Skeletal muscle satellite cell (primary cell): ENCODE measurements at regions not wholly inside any gene's neighbourhood (a gene's known extent, or its start where the extent isn't known, plus 50 kb on each side); places are given as distances from the start of the nearest gene placed in this dataset.

Experiments
- H3K27me3 ChIP-seq: 2 replicates; pipeline ENCODE4 v1.7.0; 2013; ENCODE audit warnings: low read length; ENCODE audit not compliant: control insufficient read depth, insufficient read depth
- H3K36me3 ChIP-seq: 2 replicates; pipeline ENCODE4 v1.7.0; 2013; ENCODE audit warnings: mild to moderate bottlenecking, control low read depth, low read length; ENCODE audit not compliant: insufficient read depth
- H3K4me1 ChIP-seq: 2 replicates; pipeline ENCODE4 v1.7.0; 2013; ENCODE audit warnings: low read length; ENCODE audit not compliant: control insufficient read depth, insufficient read depth
- H3K4me2 ChIP-seq: 2 replicates; pipeline ENCODE4 v1.7.0; 2013; ENCODE audit warnings: mild to moderate bottlenecking, low read length
- H3K4me3 ChIP-seq: 2 replicates; pipeline ENCODE4 v1.7.0; 2013; ENCODE audit warnings: low read length
- H3K9ac ChIP-seq: 2 replicates; pipeline ENCODE4 v1.7.0; 2013; ENCODE audit warnings: mild to moderate bottlenecking, low read depth, low read length, moderate library complexity
- H3K9me3 ChIP-seq: replicated peaks from 2 replicates; pipeline ENCODE4 v1.7.0; 2013; ENCODE audit warnings: mild to moderate bottlenecking, control low read depth, low read length

GRCh38 chr4:41853973-41854372, 81.3 kb upstream of the TMEM33 start:
- Histone ChIP-seq H3K9ac (no peak overlapping the region), H3K36me3 (no peaks in the 10 kb centered on the region), H3K4me1 (no peaks in the 10 kb centered on the region), H3K27me3 (peaks cover 49% of the 10 kb centered on the region), H3K4me3 (no peak overlapping the region), H3K9me3 (no peaks in the 10 kb centered on the region), H3K4me2 (no peak overlapping the region)

DNA sequence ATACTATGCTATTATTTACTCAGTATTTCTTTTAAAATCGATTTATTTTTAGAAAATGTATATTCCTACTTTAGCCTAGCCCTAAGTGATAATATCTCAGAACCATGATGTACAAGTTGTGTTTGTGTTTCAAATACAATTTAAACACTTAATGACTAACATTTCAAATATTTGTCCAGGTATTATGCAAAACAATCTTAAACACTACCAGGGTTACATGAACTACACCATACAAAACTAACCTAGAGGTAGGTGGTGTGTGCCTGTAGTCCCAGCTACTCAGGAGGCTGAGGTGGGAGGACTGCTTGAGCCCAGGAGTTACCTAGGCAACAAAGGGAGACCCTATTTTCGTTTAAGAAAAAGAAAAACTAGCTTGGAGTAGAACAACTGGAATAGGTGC, 83.0 kb upstream of the TMEM33 start:
- Histone ChIP-seq H3K36me3 (no peaks in the 10 kb centered on the region), H3K27me3 (peaks cover 49% of the 10 kb centered on the region), H3K4me3 (no peak overlapping the region), H3K4me2 (no peak overlapping the region), H3K9ac (no peak overlapping the region), H3K4me1 (no peaks in the 10 kb centered on the region), H3K9me3 (no peaks in the 10 kb centered on the region)

DNA sequence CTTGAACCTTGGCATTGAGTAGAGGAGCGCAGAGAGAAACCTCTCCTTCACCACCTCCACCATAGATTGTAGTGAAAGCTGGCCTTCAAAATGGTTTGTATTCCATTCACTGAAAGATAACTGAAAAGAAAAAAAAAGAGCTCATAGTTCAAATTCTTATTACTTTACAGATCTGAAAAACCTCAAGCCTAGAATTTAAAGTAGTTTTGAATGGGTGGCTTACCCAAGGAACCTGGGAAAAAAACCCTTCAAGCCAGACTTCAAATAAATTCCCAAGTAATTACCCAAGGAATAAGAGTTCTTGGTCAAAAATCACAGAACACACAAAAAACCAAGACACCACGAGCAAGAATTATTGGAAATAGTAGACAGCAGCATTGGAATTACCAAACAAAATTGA, 83.6 kb upstream of the TMEM33 start:
- Histone ChIP-seq H3K9me3 (no peaks in the 10 kb centered on the region), H3K9ac (no peak overlapping the region), H3K27me3 (peaks cover 45% of the 10 kb centered on the region), H3K4me2 (no peak overlapping the region), H3K4me3 (no peak overlapping the region), H3K36me3 (no peaks in the 10 kb centered on the region), H3K4me1 (no peaks in the 10 kb centered on the region)

DNA sequence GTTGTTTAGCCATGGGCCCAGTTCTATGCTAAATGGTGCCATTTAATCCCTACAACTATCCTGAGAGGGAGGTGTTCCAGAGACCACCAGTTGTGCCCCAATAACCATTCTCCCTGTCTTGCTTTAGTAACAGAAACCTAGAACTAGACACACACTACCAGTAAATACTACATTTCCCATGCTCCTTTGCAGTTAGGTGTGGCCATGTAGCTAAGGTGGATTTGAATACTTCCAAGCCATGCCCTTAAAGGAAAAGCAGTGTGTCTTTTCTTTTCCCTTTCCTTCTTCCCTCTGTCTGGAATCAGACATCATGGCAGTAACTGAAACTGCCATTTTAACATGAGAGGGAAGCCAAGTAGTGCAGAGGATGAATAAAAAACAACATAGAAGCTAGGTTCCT, 90.9 kb upstream of the TMEM33 start:
- H3K4me2 ChIP-seq, result no peak overlapping the region
- H3K36me3 ChIP-seq, result no peaks in the 10 kb centered on the region
- no peaks in the 10 kb centered on the region for H3K4me1 ChIP-seq
- no peak overlapping the region for H3K4me3 ChIP-seq
- no peak overlapping the region for H3K9ac ChIP-seq
- H3K9me3 ChIP-seq, result no peaks in the 10 kb centered on the region
- H3K27me3 ChIP-seq, result peaks cover 34% of the 10 kb centered on the region

GRCh38 chr4:41839916-41840854, 91.7 kb upstream of the PHOX2B start:
- no peak overlapping the region for H3K9ac ChIP-seq
- peaks cover 22% of the 10 kb centered on the region for H3K27me3 ChIP-seq
- H3K9me3 ChIP-seq, result no peaks in the 10 kb centered on the region
- no peak overlapping the region for H3K4me3 ChIP-seq
- H3K36me3 ChIP-seq, result no peaks in the 10 kb centered on the region
- no peaks in the 10 kb centered on the region for H3K4me1 ChIP-seq
- no peak overlapping the region for H3K4me2 ChIP-seq

DNA sequence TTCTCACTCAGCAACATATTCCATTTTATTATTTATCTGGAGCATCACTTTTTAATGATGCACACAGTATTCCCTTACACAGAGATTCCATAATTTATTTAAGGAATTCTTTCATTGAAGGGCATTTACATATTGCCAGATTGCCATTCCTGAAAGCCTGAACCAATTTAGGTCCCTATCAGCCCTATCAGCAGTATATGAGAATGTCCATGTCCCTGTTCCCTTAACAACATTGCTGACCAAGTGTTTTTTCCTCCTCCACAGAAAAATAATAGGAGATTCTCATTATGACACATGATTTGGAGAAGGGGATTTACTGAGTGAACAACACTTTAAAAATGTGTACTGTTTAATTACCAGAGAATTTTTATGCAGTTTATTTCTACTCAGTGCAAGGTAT, 90.1 kb upstream of the PHOX2B start:
- H3K9me3 ChIP-seq, result no peaks in the 10 kb centered on the region
- H3K4me1 ChIP-seq, result no peaks in the 10 kb centered on the region
- H3K4me2 ChIP-seq, result no peak overlapping the region
- H3K4me3 ChIP-seq, result no peak overlapping the region
- no peak overlapping the region for H3K9ac ChIP-seq
- peaks cover 17% of the 10 kb centered on the region for H3K27me3 ChIP-seq
- H3K36me3 ChIP-seq, result no peaks in the 10 kb centered on the region

- H3K4me2 ChIP-seq, result no peak overlapping the region
- no peak overlapping the region for H3K4me3 ChIP-seq
- H3K36me3 ChIP-seq, result no peaks in the 10 kb centered on the region
- H3K4me1 ChIP-seq, result no peaks in the 10 kb centered on the region
- peaks cover 12% of the 10 kb centered on the region for H3K27me3 ChIP-seq
- no peaks in the 10 kb centered on the region for H3K9me3 ChIP-seq
- no peak overlapping the region for H3K9ac ChIP-seq
Observed at GRCh38 chr4:41835321-41835995, 86.9 kb upstream of the PHOX2B start.

- Histone ChIP-seq H3K4me1 (no peaks in the 10 kb centered on the region), H3K4me2 (no peak overlapping the region), H3K9me3 (no peaks in the 10 kb centered on the region)
Observed at GRCh38 chr4:41832961-41833360, 84.4 kb upstream of the PHOX2B start.

DNA sequence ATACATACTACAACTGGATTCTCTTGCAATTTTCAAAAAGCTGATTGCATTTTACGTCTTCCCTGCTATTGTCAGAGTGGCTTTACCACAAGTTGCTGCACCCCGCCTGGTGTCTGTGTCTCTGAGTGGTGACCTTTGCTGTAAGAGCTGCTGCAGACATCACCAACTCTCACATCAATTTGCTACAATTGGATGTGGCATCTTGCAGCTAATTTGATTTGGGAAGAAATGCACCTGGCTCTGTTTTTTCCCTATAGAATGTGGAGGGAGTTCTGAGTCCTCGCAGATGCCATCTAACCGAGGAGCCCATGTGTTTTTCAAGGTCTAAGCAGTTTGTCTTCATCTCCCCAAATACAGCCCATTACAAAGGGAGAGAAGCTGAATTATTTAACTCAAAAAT, 73.8 kb upstream of the PHOX2B start:
- Histone ChIP-seq H3K9me3 (no peaks in the 10 kb centered on the region), H3K9ac (no peak overlapping the region), H3K4me2 (no peak overlapping the region), H3K4me1 (no peaks in the 10 kb centered on the region), H3K36me3 (no peaks in the 10 kb centered on the region), H3K27me3 (peaks cover 40% of the 10 kb centered on the region), H3K4me3 (no peak overlapping the region)

More at GRCh38 chr4:41832961-41833360, 84.4 kb upstream of the PHOX2B start:
- Histone ChIP-seq H3K27me3 (no peaks in the 10 kb centered on the region), H3K36me3 (no peaks in the 10 kb centered on the region), H3K4me3 (no peak overlapping the region), H3K9ac (no peak overlapping the region)

DNA sequence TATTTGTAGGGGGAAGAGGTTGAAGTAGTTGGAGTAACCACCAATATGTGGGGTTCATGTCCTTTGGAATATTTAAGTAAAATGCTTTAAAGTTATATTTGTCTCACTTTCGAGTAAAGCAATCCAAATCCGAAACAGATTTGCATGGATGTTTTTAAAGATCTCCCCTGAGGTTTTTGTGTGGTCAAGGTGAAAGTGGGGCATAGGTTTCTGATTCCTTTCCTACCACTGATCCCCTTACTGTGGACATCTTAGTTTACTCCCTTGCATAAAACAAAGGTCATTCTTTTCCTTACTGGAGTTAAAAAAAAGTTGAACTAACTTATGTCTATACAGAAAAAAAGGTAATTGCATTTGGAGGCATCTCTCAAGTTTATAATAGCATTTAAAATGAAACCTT, 71.9 kb upstream of the PHOX2B start:
- Histone ChIP-seq H3K9ac (no peak overlapping the region), H3K4me2 (no peak overlapping the region)

GRCh38 chr4:41819621-41820020, 71.1 kb upstream of the PHOX2B start:
- H3K36me3 ChIP-seq, result no peaks in the 10 kb centered on the region
- H3K4me2 ChIP-seq, result no peak overlapping the region
- H3K4me3 ChIP-seq, result no peak overlapping the region
- no peak overlapping the region for H3K9ac ChIP-seq
- peaks cover 48% of the 10 kb centered on the region for H3K27me3 ChIP-seq
- H3K9me3 ChIP-seq, result no peaks in the 10 kb centered on the region
- H3K4me1 ChIP-seq, result no peaks in the 10 kb centered on the region

More for the DNA sequence above, 71.9 kb upstream of the PHOX2B start:
- Histone ChIP-seq H3K27me3 (peaks cover 50% of the 10 kb centered on the region), H3K4me3 (no peak overlapping the region), H3K36me3 (no peaks in the 10 kb centered on the region), H3K9me3 (no peaks in the 10 kb centered on the region), H3K4me1 (no peaks in the 10 kb centered on the region)
